ENCODE measurements at regions not wholly inside any gene's neighbourhood (a gene's known extent, or its start where the extent isn't known, plus 50 kb on each side); places are given as distances from the start of the nearest gene placed in this dataset.

GRCh38 chr5:34548086-34548403 lies 108.1 kb upstream of the RAI14 start:
- TF ChIP-seq CTCF (conservative IDR thresholded peaks at IDR 0.05; ENCODE audit: low read depth in 2 of 2) (no peak), EZH2 (IDR thresholded peaks at IDR 0.05; ENCODE audit: low read depth, unreplicated experiment) (no peak), JUNB (IDR thresholded peaks at IDR 0.05; ENCODE audit: unreplicated experiment) (no peak), REST (IDR thresholded peaks at IDR 0.05; ENCODE audit: unreplicated experiment) (no peak)

Measured in GM23338 (cell line).